ENCODE measurements at regions not wholly inside any gene's neighbourhood (a gene's known extent, or its start where the extent isn't known, plus 50 kb on each side); places are given as distances from the start of the nearest gene placed in this dataset.

DNA sequence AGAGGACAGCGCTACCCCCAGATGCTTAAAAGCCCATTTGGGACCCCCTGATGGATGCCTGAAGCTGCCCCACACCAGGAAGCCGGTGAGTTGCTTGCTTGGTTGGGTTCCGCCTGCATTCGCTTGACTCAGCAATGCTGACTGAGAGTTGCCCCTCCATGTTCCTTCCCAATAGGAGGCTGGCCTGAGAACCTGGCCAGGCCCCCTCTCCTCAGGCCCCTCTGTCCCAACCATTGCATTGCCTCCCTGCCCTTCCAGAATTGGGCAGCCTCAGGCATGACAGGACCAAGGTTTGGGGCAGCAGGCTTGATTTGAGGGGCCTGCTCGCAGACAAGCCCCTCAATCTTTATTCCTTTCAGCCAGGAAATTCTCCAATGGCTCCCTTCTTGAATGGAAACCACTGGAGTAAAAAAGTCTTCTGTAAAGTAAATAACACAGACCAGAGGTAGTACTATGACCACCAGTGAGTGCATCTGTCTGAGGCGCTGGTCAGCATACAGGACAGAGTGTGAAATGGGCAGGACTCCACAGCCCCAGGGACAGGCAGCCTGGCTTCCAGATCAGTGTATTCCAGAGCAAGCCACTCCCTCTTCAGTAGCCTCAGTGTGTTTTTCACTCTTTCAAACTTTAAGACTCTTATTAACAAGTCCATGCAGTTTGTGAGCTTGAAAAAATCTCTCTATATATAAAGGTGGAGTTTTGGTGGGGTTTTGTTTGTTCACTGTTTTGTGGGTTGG, 104.7 kb downstream of the C1QL2 start:
- no peak for DNase-seq
- in situ Hi-C loops (cut with MboI; ENCODE audit: low pct_unique_long_range_greater_than_20kb, low sequenced_read_pairs): no loop called here

DNA sequence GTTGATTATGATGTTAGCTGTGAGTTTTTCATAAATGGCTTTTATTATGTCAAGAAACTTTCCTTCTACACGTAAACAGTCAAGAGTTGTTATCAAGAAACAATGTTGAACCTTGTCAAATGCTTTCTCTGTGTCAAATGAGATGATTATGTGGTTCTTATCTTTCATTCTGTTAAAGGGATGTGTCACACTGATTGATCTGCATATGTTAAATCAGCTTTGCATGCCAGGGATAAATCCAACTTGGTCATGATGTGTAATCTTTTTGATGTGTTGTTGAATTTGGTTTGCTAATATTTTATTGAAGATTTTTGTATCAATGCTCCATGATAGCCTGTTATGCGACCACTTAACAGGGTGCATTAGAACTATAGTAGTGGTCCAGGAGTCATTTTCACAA, 107.3 kb downstream of the C1QL2 start:
- in situ Hi-C loops (cut with MboI; ENCODE audit: low pct_unique_long_range_greater_than_20kb, low sequenced_read_pairs): no loop called here

DNA sequence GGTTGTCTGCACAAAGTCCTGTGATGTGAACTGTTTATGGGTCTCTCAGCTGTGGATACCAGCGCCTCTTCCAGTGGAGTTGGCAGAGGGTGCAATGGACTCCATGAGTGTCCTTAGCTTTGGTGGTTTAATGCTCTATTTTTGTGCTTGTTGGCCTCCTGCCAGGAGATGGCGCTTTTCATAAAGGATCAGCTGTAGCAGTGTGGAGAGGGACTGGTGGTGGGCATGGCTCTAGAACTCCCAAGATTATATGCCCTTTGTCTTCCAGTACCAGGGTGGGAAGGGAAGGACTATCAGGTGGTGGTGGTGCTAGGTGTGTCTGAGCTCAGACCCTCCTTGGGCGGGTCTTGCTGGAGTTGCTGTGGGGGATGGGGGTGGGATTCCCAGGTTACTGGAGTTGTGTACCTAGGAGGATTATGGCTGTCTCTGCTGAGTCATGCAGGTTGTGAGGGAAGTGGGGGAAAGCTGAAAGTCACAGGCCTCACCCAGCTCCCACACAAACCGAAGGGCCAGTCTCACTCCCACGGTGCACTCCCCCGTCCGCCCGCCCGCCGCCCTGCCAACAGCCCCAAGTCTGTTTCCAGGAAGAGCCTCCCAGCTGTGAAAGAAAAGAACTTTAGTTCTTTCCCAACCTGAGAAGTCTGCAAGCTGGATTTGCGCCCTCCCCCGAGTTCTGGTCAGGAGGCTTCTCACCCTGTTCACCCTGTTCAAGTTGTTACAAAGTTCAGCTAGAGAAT, 108.1 kb downstream of the MARCO start:
- in situ Hi-C loops (cut with MboI; ENCODE audit: low pct_unique_long_range_greater_than_20kb, low sequenced_read_pairs): no loop called here
- peak; percentile 65 for DNase-seq

More for the DNA sequence above, 107.3 kb downstream of the C1QL2 start:
- no peak for DNase-seq

Measured in KBM-7 (cell line).